Prostate gland (tissue), 2 donors: ENCODE measurements at regions not wholly inside any gene's neighbourhood (a gene's known extent, or its start where the extent isn't known, plus 50 kb on each side); places are given as distances from the start of the nearest gene placed in this dataset.
"Not testable (repeated sequence)": the region's sequence is repeated elsewhere in the genome, so short reads cannot be mapped to it uniquely, and the experiment has no call there.

ENCODE experiments used
- POLR2A ChIP-seq: fragments of 450-650 bp; IDR thresholded peaks from one replicate; pipeline ENCODE4 v1.6.1; 2016; ENCODE audit warnings: antibody characterized with exemption, mild to moderate bottlenecking
- TF ChIP-seq, protein P1 (sequence below), 4 experiments: fragments of 200-600 bp in 2 of 4; fragments of 450-650 bp in 2 of 4; sonication (generic) in 2 of 4; IDR thresholded peaks; 1 replicate in 3 of 4; 2 replicates in 1 of 4; pipeline ENCODE4 v1.5.1; 2016 to 2019; ENCODE audit warnings: antibody characterized with exemption in 4 of 4, mild to moderate bottlenecking in 2 of 4, moderate library complexity in 2 of 4

DNA sequence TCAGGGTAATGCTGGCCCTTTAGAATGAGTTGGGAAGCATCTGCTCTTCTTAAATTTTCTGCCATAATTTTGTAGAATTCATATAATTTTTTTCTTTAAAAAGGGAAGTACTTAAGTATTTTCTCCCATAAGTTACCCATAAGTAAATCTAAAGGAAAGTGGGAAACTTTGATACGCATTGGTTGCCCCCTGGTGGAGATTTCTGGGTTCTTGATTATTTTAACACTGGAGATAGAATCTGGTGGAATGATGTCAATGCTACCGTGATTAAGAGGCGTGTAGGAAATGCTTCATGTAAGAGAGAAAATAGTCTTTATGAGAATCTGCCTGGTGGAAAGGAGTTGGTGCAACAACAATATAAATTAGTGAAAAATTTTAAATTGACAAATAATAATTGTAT, 65.6 kb downstream of the OR4F15 start:
- TF ChIP-seq, protein P1, sequence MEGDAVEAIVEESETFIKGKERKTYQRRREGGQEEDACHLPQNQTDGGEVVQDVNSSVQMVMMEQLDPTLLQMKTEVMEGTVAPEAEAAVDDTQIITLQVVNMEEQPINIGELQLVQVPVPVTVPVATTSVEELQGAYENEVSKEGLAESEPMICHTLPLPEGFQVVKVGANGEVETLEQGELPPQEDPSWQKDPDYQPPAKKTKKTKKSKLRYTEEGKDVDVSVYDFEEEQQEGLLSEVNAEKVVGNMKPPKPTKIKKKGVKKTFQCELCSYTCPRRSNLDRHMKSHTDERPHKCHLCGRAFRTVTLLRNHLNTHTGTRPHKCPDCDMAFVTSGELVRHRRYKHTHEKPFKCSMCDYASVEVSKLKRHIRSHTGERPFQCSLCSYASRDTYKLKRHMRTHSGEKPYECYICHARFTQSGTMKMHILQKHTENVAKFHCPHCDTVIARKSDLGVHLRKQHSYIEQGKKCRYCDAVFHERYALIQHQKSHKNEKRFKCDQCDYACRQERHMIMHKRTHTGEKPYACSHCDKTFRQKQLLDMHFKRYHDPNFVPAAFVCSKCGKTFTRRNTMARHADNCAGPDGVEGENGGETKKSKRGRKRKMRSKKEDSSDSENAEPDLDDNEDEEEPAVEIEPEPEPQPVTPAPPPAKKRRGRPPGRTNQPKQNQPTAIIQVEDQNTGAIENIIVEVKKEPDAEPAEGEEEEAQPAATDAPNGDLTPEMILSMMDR (IDR thresholded peaks at IDR 0.05), result peak in 2 of 4 experiments; percentile 7 to 14
- TF ChIP-seq POLR2A, result not testable (repeated sequence)
